ENCODE measurements at regions not wholly inside any gene's neighbourhood (a gene's known extent, or its start where the extent isn't known, plus 50 kb on each side); places are given as distances from the start of the nearest gene placed in this dataset.

GRCh38 chr21:23732776-23733175, 1874.5 kb downstream of the MRPL39 start:
- no peak for ATAC-seq
- DNase-seq, result no peak

GRCh38 chr21:23729331-23729730, 1878.0 kb downstream of the MRPL39 start:
- ATAC-seq, result no peak

GRCh38 chr21:23725576-23725975, 1881.7 kb downstream of the MRPL39 start:
- DNase-seq (no peak), ATAC-seq (no peak)

More at GRCh38 chr21:23729331-23729730, 1878.0 kb downstream of the MRPL39 start:
- DNase-seq, result no peak

GRCh38 chr21:23718446-23719285, 1888.6 kb downstream of the MRPL39 start:
- no peak for ATAC-seq
- DNase-seq, result no peak

GRCh38 chr21:23712166-23712565, 1895.1 kb downstream of the MRPL39 start:
- DNase-seq (no peak), ATAC-seq (no peak)

GRCh38 chr21:23706431-23706830, 1900.8 kb downstream of the MRPL39 start:
- no peak for ATAC-seq
- no peak for DNase-seq

- DNase-seq, result no peak
- ATAC-seq, result no peak
These were observed 1907.9 kb downstream of the MRPL39 start for GRCh38 chr21:23699402-23699801.

GRCh38 chr21:23698619-23699018, 1908.7 kb downstream of the MRPL39 start:
- DNase-seq (no peak), ATAC-seq (no peak)

GRCh38 chr21:23695443-23695842, 1911.8 kb downstream of the MRPL39 start:
- DNase-seq, result no peak
- no peak for ATAC-seq

- ATAC-seq, result no peak
- DNase-seq, result no peak
These were observed 1912.9 kb downstream of the MRPL39 start for GRCh38 chr21:23694390-23694789.

- ATAC-seq, result no peak
- DNase-seq, result no peak
These were observed 1917.0 kb downstream of the MRPL39 start for GRCh38 chr21:23690316-23690715.

- DNase-seq, result no peak
- no peak for ATAC-seq
These were observed 1920.4 kb downstream of the MRPL39 start for GRCh38 chr21:23686737-23687523.

- no peak for DNase-seq
These were observed 1922.8 kb downstream of the MRPL39 start for GRCh38 chr21:23684431-23684830.

GRCh38 chr21:23664193-23664694, 1943.0 kb downstream of the MRPL39 start:
- DNase-seq (no peak), ATAC-seq (no peak)

More at GRCh38 chr21:23684431-23684830, 1922.8 kb downstream of the MRPL39 start:
- no peak for ATAC-seq

- no peak for ATAC-seq
These were observed 1946.7 kb downstream of the MRPL39 start for GRCh38 chr21:23660560-23660959.

GRCh38 chr21:23644768-23645167, 1962.5 kb downstream of the MRPL39 start:
- ATAC-seq (no peak), DNase-seq (no peak)

More at GRCh38 chr21:23660560-23660959, 1946.7 kb downstream of the MRPL39 start:
- DNase-seq, result no peak

GRCh38 chr21:23639721-23640120, 1967.6 kb downstream of the MRPL39 start:
- ATAC-seq (no peak), DNase-seq (no peak)

GRCh38 chr21:23638131-23638695, 1969.1 kb downstream of the MRPL39 start:
- no peak for DNase-seq
- ATAC-seq, result no peak

- ATAC-seq (no peak), DNase-seq (no peak)
These were observed 1973.8 kb downstream of the MRPL39 start for GRCh38 chr21:23633447-23633940.

GRCh38 chr21:23624281-23624680, 1983.0 kb downstream of the MRPL39 start:
- no peak for ATAC-seq
- DNase-seq, result no peak

GRCh38 chr21:23613014-23613413, 1994.3 kb downstream of the MRPL39 start:
- DNase-seq (no peak), ATAC-seq (no peak)

- no peak for ATAC-seq
- no peak for DNase-seq
These were observed 1995.1 kb downstream of the MRPL39 start for GRCh38 chr21:23612210-23612609.
